HG03575 (cell line): ENCODE measurements at regions not wholly inside any gene's neighbourhood (a gene's known extent, or its start where the extent isn't known, plus 50 kb on each side); places are given as distances from the start of the nearest gene placed in this dataset.
"Not testable (repeated sequence)": the region's sequence is repeated elsewhere in the genome, so short reads cannot be mapped to it uniquely, and the experiment has no call there.

Experiments used
- ATAC-seq: cut with Tn5 transposase; IDR thresholded peaks from one replicate; pipeline ENCODE4 v1.9.1; 2021; ENCODE audit not compliant: unreplicated experiment, insufficient number of reproducible peaks, low FRiP score; ENCODE audit errors: extremely low read depth

- not testable (repeated sequence) for ATAC-seq
These were observed 123.1 kb downstream of the ARHGAP11B start for GRCh38 chr15:30749048-30749447.

GRCh38 chr15:30755036-30755687 is 129.2 kb downstream of the ARHGAP11B start:
- not testable (repeated sequence) for ATAC-seq

- not testable (repeated sequence) for ATAC-seq
These were observed 134.7 kb downstream of the ARHGAP11B start for GRCh38 chr15:30760633-30761032.

DNA sequence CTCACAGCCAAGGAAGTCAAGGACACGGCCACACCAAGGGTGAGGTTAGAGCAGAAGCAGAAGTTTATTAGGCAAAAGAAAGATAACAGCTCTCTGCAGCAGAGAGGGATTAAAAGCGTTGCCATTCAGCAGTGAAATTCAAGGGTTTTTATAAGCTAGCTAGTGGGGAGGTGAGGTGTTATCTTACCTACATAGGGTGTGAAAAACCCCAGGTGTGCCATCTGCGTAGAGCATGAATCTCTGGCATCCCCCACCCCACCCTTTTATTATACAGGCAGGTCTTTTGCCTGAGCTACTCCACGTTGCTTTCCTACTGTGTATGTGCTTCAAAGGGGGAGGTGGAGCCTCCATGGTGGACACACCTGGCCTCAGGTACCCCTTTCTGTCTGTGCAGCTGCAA is 135.4 kb downstream of the ARHGAP11B start:
- not testable (repeated sequence) for ATAC-seq

- not testable (repeated sequence) for ATAC-seq
These were observed 134.2 kb upstream of the FAN1 start for GRCh38 chr15:30769390-30770124.

- no peak for ATAC-seq
These were observed 133.0 kb upstream of the FAN1 start for GRCh38 chr15:30770759-30771158.

- no peak for ATAC-seq
These were observed 120.7 kb upstream of the FAN1 start for GRCh38 chr15:30783019-30783418.

- ATAC-seq: no peak
These were observed 115.1 kb upstream of the FAN1 start for GRCh38 chr15:30788595-30788994.

GRCh38 chr15:30791239-30792175 is 112.2 kb upstream of the FAN1 start:
- ATAC-seq: no peak

- ATAC-seq: not testable (repeated sequence)
These were observed 110.9 kb upstream of the FAN1 start for GRCh38 chr15:30792843-30793242.

DNA sequence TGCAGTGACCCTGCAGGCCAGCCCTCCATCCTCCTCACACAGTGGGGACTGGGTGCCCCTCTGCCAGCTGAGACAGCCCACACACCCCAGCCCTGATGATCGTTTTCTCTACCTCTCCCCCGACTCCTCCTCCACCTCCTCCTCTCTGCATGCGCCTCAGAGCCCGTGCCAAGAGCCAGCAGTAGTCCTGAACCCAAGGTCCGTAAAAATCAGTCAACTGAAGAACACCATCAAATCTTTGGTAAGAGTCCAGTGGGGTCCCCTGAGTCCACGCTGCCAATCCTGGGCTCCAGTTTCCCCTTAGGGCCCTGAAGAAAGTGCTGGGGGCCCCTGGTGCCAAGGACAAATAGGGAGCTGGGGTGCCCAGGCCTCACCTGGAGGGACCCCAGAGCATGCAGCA is 109.3 kb upstream of the FAN1 start:
- ATAC-seq: no peak

GRCh38 chr15:30799565-30799964 is 104.2 kb upstream of the FAN1 start:
- not testable (repeated sequence) for ATAC-seq

- ATAC-seq: not testable (repeated sequence)
These were observed 102.4 kb upstream of the FAN1 start for GRCh38 chr15:30801140-30801895.

DNA sequence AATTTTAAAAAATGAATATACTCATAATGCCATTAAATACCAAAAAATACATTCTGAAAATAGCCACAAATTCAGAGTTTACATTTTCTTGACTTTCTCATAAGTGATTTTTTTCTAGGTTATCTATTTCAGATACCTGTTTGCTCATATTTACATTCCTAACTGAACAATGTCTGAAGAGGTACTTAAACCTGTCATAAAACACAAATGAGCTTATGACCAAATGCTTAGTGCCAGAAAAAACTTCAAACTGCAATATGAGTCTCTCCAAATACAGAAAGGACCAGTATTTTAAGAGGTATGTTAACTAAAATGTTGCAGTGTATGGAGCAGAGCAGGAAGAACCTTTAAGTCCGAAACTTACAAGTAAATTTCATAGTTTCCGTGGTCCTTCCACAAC is 101.7 kb upstream of the FAN1 start:
- not testable (repeated sequence) for ATAC-seq

- not testable (repeated sequence) for ATAC-seq
These were observed 100.0 kb upstream of the FAN1 start for GRCh38 chr15:30803703-30804102.

DNA sequence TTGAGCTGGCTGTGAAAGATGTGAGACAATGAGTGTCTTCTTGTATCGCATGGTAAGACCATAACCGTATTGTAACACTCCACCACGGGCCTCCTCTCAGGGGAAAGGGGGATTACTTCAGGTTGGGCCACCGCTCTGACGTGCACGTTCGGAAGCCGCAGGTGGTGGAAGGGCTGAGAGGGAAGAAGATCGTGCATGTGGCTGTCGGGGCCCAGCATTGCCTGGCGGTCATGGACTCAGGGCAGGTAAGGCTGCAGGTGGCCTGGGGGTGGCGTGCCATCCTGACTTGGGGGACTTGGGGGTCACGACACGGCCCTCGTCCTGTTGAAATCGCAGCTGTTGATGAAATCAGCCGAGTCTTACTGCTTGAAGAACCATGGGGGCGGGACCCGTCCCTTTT is 87.3 kb upstream of the FAN1 start:
- ATAC-seq: no peak

DNA sequence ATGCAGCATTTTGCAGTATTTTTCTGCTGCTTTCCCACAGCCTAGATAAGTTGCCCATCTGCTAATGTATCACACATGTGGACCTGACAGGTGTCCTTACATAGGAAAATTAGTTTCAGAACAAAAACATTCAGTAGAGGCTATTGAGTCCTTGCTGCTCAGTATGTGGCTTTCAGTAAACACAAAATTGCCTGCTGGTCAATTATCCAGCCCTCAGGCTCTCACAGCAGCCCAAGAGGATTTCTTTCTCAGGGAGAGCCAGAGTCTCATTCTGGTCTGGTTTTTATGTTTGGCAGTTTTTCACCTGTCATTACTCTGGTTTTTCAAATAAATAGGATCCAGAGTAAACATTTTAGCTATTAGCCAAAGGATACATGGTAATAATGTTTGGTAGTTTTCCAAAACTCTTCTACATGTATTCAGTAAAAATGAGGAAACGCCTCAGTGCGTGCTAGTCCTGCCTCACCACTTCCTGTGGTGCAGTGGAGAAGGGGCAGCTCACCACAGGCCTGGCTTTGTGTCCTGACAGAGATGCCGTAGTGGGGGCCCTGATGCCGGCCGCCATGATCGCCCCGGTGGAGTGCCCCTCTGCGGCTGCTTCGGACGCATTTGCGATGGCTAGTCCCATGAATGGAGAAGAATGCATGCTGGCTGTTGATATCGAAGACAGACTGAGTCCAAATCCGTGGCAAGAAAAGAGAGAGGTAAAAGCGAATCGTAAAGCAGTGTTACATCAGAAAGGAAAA is 80.5 kb upstream of the FAN1 start:
- not testable (repeated sequence) for ATAC-seq

GRCh38 chr15:30824518-30825195 is 79.1 kb upstream of the FAN1 start:
- no peak for ATAC-seq
